ENCODE measurements at regions not wholly inside any gene's neighbourhood (a gene's known extent, or its start where the extent isn't known, plus 50 kb on each side); places are given as distances from the start of the nearest gene placed in this dataset.
"Not testable (repeated sequence)": the region's sequence is repeated elsewhere in the genome, so short reads cannot be mapped to it uniquely, and the experiment has no call there.

DNA sequence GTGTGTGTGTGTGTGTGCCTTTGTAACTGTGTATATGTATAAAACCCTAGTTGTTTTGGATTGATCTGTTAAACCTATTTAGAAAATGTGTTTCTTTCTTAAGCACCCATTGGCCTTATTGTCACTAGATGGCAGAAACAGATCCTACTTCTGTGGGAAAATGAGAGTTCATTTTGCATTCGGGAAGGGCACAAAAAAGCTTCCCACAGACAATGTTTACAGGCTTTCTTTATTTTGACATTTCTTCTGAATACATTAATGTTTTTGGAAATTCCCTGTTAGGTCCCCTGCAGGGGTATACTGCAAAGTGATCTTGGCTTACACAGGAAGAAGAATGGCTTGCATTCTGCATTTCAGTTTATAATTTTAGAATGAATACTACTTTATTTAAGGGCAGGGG, 481.8 kb upstream of the ARRDC3 start:
- DNase-seq: no peak

DNA sequence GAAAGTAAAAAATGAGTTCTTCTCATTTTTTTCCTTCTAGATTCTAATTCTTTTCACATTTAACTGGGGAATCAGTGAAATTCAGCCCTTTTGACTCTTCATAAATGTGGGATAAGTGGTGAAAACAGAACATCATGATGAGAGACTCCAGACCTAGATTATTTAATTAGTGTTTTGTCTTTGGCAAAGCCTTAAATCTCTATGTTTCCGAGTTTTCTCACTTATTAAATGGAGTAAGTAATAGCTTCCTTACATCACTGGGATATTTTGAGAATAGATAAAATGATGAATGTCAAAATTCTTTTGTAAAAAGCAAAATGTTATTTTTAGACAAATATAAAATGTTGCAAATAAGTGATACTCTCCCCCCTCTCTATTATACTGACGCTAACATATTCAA, 468.6 kb upstream of the ARRDC3 start:
- DNase-seq: no peak

DNA sequence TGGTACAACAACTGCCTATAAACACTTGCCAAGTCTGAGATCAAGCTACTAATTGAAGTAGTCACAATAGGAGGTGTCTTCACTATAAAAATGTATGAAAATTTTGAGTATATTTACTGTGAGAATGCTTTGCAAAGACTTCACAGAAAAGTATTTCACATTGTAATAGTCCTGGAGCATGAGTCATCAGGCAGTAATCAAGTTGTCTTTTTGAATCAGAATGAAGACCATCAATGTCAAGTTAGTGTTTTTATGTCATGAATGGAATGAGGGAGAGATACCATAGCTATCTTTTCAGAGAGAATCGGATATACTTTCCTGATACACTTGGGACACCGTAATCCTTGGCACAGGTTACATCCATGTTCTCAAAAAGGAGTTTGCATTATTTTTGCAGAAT, 466.9 kb upstream of the ARRDC3 start:
- no peak for DNase-seq

DNA sequence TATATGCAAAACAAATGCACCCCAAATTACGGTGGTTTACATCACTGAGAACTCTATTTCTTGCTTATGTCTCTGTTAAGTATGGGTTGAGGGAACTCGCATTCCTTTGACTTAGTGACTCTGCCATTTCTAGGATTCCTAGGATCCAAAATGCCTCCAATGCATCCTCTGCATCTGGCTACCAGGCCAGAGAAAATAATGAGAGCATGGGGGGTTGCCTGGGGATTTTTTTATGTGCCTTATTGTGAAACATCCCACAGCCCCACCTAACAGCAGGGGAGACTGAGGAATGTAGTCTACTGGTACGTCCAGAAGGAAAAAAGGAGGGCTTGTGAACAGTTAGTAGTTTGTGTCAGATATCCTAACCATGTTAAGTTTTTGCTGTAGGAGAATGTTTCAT, 466.0 kb upstream of the ARRDC3 start:
- no peak for DNase-seq

DNA sequence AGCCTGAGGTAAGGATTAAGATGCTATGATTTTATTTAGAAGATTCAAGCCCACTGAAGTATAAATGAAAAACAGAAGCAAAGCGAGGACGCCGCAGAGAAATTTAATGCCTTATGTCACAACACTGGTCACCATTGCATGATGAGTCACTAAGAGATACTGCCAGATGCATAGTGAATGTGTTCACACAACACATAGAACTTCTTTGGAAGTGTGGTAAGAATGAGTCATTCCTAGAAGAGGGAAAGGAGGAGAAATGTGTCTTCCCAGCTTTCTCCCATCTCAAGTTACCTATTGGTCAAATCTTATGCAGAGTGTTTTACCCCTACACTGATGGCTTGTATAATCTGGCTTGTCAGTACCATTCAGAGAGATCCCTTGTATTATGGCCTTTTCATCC, 465.3 kb upstream of the ARRDC3 start:
- DNase-seq: no peak

DNA sequence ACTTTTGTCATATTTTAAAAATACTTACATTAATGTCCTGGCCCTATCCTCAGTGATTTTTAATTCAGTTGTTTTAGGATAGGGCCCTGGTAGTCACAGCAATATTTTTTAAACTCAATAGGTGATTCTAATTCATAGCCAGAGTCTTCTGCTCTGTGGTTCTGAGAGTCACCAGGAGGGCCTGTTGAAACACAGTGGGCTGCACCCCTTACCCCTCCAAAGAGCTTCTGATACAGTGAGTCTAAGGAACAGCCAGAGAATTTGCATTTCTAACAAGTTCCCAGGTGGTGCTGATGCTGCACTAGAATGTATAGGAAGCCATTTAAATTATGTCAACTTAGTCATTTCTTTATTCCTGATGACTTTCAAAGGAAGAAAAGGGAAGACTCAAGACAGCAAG, 458.3 kb upstream of the ARRDC3 start:
- no peak for DNase-seq

DNA sequence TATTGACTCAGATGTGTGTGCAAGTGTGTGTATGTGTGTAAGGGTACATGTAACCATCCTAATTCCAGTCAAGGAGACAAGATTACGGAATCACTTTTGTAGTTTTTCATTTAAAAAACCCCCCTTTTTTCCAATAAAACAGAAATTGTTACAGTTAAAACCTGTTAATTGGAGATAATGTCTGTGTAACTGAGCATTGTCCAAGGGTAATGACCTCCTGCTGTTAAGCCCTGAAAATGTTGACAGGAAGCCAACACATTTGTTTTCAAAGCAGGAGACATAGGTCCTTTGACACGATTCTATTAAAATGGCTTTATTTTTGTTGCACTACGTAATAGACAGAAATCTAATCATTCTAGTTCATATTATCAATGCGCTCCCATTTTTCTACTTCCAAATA, 457.3 kb upstream of the ARRDC3 start:
- DNase-seq: no peak

DNA sequence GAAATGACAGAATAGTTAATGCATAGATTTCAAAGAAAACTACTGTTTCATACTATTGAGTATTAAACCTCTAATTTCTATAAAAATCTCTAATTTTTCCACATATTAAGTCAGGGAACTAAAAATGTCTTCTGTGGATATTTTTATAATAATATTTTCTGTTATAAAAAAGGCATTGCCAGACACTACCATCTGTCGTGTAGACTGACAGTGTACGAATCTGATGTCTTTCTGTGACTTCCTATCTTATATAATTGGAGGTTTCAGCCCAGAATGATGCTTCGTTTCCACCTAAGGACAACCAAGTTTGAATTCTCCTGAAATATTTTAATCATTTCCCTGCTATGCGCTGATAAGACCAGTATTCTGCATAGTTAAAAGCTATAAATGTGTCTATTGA, 456.6 kb upstream of the ARRDC3 start:
- no peak for DNase-seq

DNA sequence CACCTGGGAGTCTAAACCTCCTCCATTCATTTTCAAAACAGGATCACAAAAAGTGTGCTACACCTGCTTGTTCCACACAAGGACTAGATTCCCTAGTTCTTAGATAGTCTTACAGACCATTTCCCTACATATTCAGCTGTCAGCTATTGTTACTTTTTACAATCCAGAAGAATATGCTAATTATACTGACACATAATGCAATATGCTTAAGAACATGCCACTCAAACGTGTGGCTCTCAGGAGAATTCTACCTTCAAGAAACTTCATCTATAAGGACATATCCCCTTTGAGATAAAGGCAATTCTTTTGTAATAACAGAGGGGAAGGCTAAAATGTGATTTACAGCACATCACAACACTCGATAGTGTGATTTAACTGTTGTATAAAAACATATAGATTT, 456.1 kb upstream of the ARRDC3 start:
- DNase-seq: no peak

DNA sequence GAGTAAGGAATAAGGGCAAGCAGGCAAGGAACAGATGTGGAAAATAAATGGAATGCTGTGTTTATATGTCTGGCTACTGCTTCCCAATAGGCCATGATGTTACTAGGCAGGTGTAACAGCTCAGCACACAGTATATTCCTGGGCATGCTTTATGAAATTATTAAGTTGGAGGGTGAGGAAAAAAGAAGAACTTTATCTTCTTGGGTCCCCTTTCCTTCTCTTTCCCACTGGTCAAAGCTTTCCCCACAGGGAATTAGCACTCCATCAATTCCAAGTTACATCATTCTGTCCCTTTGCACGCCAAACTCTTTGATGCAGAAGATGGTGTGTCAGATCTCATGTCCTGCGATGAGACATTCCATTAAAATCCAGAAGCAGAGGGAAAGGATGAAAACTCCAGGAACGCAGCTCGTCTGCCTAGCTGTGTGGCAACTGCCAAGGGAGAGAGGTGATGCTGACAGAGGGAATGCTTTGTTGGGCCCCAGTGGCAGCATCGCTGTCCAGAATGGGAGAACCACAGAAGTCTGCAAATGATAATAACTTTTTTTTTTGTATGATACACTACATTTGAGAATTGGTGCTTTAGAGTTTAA, 447.3 kb upstream of the ARRDC3 start:
- DNase-seq: no peak

DNA sequence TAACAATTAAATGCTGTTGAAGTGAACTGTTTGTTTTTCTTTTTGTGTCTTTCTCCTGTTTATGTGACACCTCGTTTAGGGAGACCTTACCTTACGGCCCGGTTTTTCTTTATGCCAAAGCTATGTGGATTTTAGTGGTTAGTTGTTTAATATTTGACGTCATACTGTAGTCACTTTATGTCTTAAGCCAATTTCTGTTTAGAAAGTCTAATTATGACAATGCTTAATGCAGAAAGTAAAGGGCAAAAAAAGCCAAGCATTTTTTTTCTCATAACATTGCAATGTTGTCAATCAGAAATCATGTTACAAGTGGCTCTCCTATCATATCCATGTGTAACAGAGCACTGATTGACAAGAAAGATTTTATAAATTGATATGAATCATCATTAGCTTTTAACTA, 442.5 kb upstream of the ARRDC3 start:
- DNase-seq: no peak

DNA sequence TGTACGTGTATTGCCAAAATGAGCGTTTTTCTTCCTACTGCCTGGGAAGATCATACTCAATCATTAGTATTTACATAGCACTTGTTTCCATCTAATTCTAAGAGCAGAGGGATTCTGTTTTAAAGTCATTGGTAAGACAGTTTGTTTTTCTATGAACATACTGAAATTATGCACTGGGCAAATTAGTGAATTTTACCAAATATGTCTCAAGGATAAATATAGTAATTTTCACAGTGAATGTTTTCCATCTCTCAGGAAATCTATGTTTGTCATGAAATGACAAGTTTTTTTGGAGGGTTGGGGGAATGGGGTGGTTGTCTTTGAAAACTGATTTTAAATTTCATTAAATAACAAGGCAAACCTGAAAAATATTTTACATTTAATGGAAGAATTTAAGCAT, 441.3 kb upstream of the ARRDC3 start:
- no peak for DNase-seq

DNA sequence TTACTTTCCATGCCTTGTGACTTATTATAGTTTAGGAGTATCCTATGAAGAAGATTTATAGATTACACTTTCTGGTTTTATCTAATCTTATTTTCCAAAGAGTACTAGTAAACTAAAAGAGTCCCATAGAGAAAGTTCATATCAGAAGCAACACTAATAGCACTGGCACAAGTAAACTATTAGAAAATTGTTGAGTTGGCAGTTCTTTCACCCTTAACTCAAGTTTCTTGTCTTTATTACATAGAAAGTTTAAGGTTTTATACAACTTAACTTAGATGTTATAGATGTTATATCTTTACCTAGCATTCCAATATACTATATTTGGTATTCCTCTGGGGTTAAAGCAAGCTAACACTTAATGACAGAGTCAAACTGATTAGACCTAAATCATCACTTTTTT, 437.8 kb upstream of the ARRDC3 start:
- no peak for DNase-seq

DNA sequence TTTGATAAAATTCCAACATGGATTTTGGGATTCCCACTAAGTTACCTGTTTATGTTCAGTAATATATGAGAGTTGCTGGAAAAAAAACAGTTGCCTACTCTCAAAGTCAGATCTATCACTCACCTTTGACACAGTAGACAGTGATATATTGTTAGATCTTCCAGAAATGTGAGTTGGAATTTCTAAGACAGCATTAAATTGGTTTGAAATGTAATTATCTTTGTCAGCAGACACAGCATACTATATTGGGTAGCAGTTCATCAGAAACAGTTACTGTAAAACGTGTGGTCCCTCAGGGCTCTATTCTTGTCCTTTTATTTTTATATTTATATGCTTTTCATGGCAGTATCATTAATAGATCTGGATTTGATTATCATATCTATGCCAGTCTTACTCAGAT, 433.6 kb upstream of the ARRDC3 start:
- no peak for DNase-seq

DNA sequence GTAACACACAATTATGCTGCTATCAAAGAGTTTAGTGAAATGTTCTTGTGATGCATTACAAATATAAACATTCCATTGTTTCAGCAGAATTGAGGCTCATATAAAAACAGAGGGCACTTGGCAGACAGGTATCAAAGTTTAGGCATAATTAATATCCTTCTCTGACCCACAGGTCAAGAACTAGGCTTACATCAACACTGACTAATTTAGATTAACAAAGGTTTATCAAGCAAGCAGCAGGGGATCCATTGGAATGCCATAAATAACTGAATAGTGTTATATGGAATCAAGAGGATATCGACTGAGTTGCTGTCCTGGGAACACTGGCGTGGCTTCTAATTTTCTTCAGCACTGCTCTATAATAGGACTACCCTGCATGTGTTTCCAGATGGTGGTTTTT, 414.5 kb upstream of the ARRDC3 start:
- no peak for DNase-seq

DNA sequence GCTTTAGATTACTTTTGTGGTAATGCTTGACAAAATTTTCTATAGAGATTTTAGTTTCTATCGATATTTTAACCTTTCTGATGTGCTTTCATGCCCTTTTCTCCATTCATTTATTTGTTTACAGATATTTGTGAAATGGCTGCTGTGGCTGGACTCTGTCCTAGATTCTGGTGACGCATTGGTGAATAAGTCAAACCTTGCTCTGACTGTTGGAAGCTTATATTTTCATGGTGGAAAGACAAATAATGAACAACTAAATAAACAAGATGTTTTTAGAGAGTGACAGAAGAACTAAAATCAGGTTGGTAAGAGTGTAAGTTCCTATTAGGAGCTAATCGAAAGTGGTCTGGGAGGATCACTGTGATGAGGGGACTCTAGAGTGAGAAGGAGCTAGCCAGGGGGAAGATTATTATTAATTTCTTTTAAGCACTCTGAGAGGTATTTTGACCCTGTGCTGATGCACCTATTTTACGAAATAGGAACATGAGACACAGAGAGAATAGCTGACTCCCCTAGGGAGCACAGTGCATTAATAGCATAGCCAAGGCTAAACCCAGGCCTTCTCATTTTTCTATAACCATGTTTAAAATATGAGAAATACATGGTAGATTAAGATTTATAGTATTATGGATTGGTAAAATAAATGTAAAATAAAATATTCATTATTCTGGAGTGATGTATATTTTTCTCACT, 411.9 kb upstream of the ARRDC3 start:
- no peak for DNase-seq

DNA sequence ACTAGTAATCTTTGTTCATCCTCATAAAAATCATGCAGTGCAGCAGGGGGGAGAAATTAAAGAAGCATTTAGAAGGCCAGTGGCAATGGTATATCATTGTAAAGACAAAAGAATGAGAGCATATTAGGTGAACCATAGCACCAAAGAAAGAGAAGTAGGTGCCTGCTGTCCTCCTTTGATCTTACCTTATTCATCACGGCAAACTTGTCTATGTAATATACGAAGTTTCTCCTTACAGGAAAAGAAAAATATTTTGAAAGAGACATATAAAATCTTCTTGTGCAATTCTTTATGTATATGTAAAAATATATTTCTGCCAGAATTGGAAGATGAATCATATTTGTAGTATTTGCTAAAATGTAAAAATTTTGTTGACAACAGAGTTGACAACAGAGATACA, 411.3 kb upstream of the ARRDC3 start:
- DNase-seq: no peak

DNA sequence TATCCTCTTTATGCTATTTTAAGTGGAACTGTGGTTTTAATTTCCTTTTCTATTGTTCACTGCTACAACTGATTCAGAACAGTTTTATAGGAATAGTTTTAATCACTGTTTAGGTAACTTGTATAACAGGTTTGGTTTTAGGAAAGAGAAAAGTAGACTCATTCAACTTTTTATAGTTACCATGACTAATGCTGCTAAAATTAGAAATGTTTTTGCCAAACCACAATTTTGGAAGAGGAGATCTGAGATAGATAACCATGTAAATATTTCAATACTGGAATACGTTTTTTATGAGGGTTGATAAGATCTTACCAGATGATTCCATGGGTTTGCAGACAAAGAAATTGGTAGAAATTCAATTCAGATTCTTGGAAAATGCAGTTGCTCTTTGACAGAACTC, 404.6 kb upstream of the ARRDC3 start:
- no peak for DNase-seq

DNA sequence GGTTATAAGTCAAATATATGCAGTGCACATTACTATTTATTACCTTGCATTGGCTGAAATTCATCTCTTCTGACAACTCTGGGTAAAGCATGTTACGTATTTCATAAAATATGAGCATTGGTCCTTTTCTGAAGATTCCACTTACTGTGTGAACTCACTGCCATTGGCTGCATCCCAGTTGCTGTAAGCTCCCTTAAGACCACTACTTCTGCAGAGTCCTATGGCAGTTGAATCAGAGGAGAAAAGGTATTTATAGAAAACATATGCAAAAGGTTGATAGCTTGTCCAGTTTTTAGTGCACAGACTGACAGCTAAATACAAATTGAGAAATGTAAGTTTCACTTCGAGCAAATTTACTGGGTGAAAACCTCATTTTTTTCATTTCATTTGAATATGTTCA, 394.6 kb upstream of the ARRDC3 start:
- DNase-seq: no peak

DNA sequence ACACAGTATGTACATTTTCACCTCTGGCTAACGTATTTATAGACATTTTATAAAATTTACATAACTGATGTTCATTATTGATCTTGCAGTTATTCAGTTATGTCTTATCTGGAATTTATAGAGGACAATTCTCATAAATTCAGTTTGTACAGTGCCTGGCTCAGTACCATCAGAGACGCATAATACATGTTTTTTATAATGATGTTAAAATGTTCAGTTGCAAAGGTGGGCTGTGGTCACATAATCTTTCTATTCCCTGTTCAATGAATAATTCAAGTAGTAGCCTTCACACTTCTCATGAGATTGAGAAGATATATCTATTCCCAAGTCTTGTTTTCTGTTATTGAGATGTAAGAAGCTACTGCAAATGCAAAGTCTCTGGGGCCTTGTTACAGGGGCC, 393.1 kb upstream of the ARRDC3 start:
- no peak for DNase-seq

DNA sequence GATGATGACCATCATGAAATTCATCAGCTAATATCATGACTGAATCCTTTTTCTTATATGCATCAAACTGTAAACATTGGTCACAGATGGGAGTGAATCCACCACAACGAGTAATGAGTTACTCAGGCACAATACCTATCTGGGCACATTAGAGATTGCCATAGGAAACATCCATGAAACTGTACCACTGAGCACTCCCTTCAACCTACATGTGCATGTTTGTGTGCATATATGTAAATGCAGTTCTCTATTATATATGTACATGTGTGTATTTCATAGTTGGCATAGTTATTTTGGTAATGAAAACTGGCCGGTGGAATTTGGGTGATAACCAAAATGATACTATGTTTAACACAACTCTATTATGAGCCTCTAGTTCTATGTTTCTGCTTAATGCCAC, 387.3 kb upstream of the ARRDC3 start:
- no peak for DNase-seq

DNA sequence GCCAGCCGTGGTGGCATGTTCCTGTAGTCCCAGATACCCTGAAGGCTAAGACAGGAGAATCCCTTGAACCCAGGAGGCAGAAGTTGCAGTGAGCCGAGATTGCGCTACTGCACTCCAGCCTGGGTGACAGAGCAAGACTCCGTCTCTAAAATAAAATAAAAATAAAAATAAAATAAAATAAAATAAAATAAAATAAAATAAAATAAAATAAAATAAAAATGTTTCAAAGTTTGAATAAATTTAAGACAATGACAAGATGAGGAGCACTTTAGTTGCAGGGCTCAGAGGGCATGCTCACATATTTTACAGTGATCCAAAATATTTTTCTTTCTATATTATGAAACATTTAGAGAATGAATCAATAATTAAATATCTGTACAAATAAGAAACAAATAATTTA, 374.3 kb upstream of the ARRDC3 start:
- not testable (repeated sequence) for DNase-seq

DNA sequence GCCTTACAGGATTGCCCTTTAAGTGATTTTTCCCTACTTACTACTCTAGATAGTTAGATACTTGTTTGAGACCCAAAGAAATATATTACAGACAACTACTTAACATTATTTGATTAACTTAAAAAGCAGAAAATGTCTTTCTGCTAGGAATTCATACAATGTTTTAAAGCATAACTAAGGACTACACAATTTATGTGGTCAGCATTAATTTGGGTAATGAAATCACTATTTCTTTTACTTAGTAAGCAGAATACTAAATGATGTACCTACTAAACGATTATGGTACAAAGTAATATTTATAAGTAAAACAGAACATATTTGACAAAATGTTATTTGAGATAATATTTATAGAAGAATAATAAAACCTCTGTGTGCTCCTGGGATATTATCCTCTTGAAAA, 371.9 kb upstream of the ARRDC3 start:
- DNase-seq: no peak

DNA sequence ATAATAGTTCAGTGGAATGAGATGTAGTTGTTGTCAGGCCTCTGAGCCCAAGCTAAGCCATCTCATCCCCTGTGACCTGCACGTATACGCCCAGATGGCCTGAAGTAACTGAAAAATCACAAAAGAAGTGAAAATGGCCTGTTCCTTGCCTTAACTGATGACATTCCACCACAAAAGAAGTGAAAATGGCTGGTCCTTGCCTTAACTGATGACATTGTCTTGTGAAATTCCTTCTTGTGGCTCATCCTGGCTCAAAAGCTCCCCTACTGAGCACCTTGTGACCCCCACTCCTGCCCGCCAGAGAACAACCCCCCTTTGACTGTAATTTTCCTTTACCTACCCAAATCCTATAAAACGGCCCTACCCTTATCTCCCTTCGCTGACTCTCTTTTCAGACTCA, 361.4 kb upstream of the ARRDC3 start:
- not testable (repeated sequence) for DNase-seq

DNA sequence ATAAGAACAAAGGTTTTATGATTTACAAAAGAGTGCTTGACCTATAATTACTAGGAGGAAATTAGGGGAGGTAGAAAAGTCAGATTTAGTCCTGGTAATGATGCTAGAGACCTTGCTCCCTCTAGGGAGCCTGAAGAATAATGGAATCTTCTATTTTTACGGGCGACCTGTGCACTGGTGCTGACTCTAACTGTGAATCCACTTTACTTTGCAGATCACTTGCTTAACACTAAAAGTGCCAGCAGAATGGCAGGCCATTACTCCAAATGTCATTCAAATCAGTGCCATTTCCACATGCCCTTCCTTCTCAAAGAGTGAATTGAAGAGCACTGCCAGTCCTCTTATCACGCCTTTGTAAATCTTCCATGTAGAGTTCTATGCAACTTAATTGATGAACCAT, 359.4 kb upstream of the ARRDC3 start:
- DNase-seq: no peak

All from DMS153 (cell line).